GM12875 (cell line): ENCODE measurements at regions not wholly inside any gene's neighbourhood (a gene's known extent, or its start where the extent isn't known, plus 50 kb on each side); places are given as distances from the start of the nearest gene placed in this dataset.

Experiments
- H3K4me3 ChIP-seq: one replicate; pipeline ENCODE4 v1.5.1; 2011; ENCODE audit warnings: low read depth, low read length, control low read depth
- TF ChIP-seq, protein P1 (sequence below): IDR thresholded peaks from 2 replicates; pipeline ENCODE4 v1.5.1; 2011; ENCODE audit warnings: low read depth, mild to moderate bottlenecking, control low read depth, inconsistent platforms, low read length, moderate library complexity, borderline replicate concordance; ENCODE audit not compliant: insufficient read depth

- H3K4me3 ChIP-seq, result no peak overlapping the region
- TF ChIP-seq, protein P1, sequence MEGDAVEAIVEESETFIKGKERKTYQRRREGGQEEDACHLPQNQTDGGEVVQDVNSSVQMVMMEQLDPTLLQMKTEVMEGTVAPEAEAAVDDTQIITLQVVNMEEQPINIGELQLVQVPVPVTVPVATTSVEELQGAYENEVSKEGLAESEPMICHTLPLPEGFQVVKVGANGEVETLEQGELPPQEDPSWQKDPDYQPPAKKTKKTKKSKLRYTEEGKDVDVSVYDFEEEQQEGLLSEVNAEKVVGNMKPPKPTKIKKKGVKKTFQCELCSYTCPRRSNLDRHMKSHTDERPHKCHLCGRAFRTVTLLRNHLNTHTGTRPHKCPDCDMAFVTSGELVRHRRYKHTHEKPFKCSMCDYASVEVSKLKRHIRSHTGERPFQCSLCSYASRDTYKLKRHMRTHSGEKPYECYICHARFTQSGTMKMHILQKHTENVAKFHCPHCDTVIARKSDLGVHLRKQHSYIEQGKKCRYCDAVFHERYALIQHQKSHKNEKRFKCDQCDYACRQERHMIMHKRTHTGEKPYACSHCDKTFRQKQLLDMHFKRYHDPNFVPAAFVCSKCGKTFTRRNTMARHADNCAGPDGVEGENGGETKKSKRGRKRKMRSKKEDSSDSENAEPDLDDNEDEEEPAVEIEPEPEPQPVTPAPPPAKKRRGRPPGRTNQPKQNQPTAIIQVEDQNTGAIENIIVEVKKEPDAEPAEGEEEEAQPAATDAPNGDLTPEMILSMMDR, result no peak
Measured at GRCh38 chr6:119829006-119829405, 479.4 kb upstream of the MAN1A1 start.

DNA sequence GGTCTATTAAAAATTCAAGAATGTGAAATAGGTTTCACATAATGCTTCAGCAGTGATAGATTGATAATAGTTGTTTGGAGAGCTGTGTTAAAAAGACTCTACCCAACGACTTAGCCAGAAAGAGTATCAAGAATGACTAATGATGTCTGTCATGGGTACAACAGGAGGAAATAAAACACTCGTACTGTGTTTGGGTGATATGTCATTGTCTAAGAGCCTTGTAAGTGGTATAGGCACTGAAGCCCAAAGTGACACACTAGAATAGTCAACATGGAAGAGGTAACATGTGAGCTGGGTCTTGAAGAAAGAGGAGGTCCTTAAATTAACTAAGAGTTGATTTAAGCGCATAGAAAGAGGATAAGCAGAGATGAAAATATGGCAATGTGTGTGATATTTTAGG, 471.8 kb upstream of the MAN1A1 start:
- H3K4me3 ChIP-seq, result no peak overlapping the region
- TF ChIP-seq, protein P1, result no peak

GRCh38 chr6:119818876-119819275, 469.3 kb upstream of the MAN1A1 start:
- TF ChIP-seq, protein P1, result no peak
- H3K4me3 ChIP-seq, result no peak overlapping the region

GRCh38 chr6:119814609-119815400, 465.2 kb upstream of the MAN1A1 start:
- TF ChIP-seq, protein P1, result no peak
- H3K4me3 ChIP-seq, result no peak overlapping the region

GRCh38 chr6:119802464-119802863, 452.9 kb upstream of the MAN1A1 start:
- no peak overlapping the region for H3K4me3 ChIP-seq
- TF ChIP-seq, protein P1, result no peak

- no peak overlapping the region for H3K4me3 ChIP-seq
- TF ChIP-seq, protein P1, result no peak
Measured at GRCh38 chr6:119801056-119801455, 451.5 kb upstream of the MAN1A1 start.

- TF ChIP-seq, protein P1, result no peak
- no peak overlapping the region for H3K4me3 ChIP-seq
Measured at GRCh38 chr6:119800526-119800925, 451.0 kb upstream of the MAN1A1 start.
